ENCODE measurements at regions not wholly inside any gene's neighbourhood (a gene's known extent, or its start where the extent isn't known, plus 50 kb on each side); places are given as distances from the start of the nearest gene placed in this dataset.

DNA sequence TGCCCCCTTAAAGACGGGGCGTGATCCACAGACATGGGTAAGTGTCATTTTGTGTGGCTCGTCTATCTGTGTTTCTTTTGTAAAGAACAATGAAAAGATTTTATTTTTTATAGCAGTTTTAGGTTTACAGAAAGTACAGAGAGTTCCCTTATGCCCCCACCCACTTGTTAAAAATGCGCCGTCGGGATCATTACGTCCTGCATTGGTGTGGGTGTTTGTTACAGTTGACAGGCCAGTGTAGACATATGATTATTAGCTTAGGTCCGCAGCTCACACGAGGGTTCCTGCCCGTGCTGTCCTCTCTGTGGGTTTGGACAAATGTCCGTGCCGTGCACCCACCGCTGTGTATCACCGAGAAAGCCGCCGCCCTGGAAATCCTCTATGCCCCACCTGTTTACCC lies 50.5 kb downstream of the RGS12 start:
- no peak for DNase-seq

DNA sequence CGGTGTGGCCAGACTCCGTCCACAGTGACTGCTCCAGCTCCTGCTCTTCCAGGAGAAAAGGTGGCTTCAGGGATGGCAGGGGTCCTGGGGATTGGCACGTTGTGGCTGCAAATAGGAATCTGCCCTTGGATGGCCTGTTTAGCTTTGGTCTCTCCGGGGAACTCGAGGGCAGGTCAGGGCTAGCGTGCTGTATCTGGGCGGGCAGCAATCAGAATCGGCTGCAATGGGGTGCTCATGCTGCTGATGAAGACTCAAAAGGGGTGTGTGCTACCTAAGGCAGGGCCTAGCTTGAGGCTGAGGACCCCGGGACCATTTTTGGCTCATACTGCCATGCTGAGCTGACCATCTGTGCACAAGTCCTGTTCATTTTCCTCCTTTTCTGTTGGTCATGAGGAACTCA lies 51.3 kb downstream of the RGS12 start:
- DNase-seq = no peak

DNA sequence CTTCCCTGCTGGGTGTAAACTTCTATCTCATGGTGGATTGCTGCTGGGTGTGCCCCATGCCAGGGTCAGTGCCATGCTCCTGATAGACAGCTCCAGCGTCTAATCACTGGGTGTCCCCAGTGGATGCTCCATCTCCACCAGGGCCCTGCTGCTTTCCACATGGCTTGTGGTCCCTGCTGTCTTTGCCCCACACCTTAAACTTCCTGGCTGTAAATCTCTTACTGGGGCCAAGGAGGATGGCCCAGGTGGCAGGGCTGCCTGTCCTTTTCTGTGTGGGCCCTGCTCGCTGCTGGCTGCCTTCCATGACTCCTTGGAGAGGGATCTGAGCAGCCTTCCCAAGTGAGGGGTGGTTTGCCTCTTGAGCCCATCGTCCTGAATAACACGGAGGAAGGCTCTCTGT lies 51.8 kb downstream of the RGS12 start:
- DNase-seq = no peak

DNA sequence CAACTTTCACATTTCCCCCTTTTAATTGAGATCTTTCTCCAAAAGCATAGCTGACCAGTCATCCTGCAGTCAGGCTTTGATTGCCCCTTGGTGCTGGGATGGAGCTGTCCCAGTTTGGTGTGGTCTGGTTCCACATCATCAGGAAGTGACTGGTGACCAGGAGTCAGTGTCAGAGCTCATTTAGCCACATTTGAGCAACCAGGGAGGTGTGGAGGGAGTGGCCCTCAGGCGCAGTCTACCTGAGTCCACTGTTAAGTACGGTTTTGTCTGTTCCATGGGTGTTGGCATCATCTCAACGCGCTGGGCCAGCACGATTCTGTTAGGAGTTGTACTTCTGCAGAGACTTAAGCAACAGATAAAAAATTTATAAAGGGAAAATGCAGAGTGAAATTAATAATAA lies 52.6 kb downstream of the RGS12 start:
- no peak for DNase-seq

DNA sequence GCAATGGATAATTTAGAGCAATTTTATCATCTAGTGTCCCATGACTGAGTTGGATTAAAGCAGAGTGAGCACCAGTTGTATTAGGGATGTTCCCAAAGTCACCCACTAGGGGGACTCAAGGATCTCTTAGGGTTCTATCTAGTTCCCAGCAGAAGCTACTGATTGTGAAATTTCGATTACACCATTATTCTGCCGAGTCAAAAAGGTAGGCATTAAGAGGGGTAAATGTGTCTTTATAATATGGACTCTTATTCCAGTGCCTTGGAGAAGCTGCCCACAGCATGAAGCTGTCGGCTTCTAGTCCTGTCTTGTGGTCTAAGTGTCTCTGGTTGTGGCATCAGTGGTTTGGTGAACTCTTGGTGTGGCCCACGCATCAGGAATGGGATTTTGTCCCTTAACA lies 53.3 kb downstream of the RGS12 start:
- DNase-seq = peak; percentile 27

DNA sequence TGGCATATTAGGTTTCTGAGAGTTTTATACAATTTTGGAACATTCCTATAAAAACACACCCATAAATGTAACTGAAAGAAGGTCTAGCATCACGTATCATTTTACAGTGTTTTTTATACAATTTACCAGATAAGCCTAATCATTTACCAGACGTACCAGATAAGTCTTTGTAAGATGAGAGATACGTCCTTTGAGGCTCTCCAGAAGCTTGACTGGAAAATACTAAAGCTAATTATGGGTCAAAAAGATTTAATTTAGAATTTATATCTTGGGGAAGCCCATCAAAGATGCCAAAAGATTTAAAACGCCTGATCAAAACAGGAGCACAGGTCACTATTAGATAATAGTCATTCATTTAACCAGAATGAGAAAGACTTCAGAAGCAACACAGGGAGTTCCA lies 55.0 kb downstream of the RGS12 start:
- no peak for DNase-seq

DNA sequence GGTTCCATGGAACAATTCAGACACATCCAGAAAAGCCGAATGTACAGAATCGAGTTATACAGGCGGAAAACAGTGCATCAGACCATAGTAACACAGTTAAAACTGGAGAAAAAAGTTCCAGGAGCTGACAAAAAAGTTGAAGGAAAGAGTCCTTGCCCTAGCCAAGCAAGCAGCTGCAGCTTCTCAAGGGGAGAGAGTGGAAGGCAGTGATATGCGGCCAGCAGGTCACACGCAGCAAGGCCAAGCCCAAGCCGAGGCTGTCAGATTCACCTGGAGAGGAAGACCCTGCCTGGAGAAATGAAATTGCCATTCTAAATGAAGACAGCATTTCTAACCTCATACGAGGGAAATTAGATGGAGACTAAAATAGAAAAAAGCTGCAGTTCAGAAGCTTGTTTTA lies 55.8 kb downstream of the RGS12 start:
- no peak for DNase-seq

DNA sequence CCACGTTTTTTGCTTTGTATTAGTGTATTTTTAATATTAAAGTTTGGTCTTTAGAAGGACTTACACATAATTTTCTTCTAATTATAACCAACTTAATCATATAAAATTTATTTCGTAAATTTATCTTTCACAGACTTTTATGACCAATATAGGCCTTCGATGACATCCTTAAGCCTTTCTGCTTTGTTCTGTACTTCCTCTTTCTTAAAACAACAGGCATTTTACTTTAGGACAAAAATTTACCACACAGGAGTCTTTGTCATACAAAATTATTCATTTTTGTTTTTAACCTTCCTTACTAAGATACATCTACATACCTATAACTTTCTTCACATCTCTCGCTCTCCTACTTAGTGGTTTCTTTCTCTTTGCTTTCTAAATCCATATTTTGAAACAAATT lies 56.3 kb downstream of the RGS12 start:
- no peak for DNase-seq

DNA sequence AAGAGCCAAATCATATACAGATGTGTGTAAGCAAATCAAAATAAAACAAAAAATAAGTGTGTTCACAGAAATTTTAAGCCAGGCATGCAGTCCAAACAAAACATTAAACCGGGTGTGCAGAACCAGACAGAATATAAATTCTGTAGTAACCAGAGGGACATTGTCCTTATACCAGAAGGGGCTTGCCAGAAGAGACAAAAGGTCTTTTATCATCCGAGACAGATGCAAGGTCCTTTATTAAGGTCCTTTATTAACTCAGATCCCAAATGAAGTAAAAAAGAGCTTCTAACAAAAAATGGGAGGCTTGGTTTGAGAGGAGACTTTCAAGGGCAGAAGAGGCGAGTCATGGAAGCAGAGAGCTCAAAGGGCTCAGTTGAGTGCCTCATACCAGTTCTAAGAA lies 59.2 kb downstream of the RGS12 start:
- DNase-seq = no peak

DNA sequence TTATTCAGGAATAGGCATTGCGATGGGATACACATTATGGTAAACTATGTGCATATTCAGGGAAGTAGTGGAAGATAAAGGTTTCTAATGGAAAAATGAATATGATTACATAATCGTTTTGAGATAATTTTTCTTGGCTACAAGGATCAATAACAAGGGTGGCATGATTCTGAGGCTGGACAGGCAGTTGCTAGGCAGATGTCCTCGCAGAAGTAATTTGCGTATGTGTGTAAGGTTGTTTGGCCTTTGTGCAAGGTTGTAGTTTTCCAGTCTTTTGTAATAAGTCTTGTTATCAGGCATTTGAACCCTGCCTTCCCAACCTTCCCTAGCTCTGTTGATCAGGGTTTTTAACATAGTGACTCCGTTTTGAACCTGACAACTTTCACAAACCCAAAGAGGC lies 59.7 kb downstream of the RGS12 start:
- DNase-seq = no peak

DNA sequence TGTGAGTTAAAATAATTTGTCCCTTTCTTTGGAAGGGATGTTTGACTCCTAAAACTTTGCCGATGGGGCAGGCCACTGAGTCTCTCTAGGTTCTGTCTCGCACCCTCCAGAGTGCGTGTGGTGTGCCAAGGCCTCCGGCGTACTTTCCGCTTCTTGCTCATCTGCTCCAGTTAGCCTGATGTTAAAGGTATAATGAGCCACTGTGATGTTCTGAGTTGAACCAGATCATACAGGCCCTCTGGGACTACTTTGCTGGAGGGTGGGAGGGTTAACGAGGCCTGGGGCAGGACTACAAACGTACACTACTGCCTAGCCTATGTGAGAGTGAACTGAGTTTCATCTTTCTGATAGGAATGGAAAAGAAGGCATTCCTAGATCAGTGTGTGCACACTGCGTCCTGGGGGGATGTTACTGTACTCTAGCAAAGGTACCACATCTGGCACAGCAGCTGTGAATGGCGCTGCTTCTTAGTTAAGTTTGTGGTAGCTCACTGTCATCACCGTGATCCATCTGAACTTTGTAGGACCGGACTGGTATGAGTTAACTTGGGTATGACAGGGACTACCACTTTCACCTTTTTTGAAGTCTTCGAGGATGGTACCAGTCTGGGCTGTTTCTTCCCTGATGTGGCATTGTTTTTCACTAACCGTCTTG lies 60.2 kb downstream of the RGS12 start:
- no peak for DNase-seq

DNA sequence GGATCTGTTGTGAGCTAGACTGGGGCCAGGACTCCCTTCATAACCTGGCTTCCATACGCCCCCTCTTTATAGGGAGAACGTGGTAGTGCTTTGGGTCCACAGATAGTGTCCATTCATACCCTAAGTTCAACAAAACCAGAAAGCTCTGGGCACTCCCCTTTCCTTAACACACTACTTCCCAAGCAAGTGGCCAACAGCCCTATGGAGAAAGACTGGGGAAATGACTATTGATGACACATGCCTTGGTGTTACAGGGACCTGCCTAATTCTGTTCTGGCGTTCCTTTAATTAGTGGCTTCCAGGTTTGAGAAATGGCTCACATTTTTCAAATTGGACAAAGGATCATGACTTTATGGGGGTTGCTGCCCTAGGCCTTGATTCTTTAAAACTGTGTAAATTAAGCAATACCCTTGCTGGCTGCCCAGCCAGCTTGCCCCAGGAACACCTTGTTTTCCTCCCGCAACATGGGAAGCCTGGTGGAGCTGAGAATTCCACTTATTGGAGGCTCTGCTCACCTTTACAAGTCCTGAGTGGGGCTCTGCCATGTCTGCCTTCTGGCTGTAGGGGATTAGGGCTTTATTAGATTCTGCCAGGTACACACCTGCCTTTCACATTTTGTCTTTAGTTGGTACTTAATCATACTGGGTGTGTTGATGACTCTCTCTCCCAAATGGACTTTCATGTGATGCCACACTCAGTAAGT lies 61.1 kb downstream of the RGS12 start:
- no peak for DNase-seq

DNA sequence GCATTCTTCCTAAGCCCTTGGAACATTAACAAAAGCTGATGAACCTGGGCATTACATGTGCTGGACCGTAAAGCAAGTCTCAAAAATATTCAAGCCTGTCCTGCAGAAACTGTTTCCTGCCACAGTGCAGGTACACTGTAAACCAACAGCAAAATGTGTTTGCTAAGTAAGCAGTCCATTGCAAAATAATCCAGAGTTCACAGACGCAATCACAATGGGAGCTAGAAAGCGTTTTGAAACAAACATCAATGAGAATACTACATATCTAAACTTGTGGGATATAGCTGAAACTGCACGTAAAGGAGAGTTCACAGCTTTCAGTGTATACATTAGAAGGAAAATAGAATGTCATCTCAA lies 61.6 kb downstream of the RGS12 start:
- DNase-seq = no peak

DNA sequence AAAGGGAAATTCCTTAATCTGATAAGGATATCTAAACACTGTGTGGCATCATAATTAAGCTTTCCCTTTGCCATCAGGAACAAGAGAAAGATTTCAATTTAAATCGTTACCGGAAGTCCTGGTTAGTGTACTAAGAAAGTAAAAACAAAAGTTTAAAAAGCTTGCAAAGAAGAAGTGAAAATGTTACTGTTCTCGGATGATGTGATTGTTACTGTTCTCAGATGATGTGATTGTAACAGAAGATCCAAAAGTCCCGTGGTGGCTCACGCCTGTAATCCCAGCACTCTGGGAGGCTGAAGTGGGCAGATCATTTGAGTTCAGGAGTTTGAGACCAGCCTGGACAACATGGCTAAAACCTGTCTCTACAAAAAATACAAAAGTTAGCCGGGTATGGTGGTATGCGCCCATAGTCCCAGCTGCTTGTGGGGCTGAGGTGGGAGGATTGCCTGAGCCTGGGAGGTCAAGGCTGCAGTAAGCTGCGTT lies 62.5 kb downstream of the RGS12 start:
- DNase-seq = no peak

DNA sequence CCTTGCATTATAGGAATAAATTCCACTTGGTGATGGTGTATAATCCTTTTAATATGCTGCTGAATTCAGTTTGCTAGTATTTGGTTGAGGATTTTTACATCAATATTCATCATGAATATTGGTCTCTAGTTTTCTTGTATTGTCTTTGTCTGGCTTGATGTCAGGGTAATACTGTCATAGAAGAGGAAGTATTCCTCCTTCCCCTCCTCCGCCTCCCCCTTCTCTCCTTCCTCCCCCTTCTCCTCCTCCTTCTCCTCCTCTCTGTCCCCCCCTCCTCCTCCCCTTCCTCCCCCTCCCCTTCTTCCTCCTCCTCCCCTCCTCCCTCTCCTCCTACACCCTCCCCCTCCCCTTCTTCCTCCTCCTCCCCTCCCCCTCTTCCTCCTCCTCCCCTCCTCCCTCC lies 65.8 kb downstream of the RGS12 start:
- no peak for DNase-seq

DNA sequence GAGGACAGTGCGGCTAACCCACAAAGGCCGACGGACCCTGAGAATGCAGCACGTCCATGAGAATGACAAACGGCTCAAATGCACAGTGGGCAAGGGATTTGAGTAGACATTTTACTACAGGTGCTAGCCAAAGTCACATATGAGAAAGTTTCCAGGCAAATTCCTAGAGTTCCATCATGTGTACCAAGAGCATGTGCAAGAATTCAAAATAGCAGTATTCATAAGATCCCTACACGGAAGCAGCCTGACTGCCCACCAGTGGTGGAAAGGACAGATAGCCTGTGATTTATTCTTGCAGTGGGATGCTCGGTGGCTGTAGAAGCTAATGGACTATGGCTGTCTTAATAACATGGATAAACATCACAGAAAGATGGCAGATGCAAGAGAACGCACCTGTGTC lies 68.0 kb downstream of the RGS12 start:
- no peak for DNase-seq

DNA sequence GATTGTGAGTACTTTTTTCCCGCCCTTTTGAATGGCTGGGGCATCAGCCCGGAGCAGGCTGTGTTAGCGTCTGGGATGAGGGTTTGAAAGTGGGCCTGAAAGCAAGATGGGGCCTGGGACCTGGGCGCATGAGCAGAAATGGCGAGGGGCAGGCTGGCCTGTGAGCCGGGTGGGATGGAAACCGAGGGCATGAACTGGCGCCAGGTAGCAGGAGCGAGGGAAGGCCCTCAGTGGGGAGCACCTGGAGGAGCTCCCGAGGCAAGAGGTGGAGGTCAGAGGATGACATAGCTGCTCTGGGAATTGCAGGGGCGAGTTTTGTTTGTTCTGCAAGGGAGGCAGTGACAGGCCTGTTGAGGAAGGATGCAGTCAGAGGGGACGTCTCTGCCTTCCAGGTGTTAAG lies 68.6 kb downstream of the RGS12 start:
- DNase-seq = no peak

DNA sequence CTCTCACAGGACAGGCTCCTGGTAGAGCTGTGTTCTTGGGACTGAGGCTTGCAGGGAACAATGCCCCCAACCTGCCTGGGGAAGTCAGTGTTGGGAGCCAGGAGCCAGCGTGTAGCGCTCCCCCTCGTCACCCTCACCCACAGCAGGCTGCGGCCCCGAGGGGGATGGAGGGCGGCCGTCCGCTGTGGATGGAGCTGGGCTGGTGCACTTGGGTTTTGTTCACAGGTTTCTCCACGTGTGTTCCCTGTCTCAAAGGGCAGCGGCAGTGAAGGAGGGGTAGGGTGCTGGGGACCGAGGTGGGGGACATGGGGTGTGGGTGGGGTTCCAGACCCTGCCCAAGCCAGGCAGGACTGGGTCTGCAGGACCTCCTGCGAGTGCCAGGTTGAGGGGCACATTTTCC lies 69.1 kb downstream of the RGS12 start:
- no peak for DNase-seq

DNA sequence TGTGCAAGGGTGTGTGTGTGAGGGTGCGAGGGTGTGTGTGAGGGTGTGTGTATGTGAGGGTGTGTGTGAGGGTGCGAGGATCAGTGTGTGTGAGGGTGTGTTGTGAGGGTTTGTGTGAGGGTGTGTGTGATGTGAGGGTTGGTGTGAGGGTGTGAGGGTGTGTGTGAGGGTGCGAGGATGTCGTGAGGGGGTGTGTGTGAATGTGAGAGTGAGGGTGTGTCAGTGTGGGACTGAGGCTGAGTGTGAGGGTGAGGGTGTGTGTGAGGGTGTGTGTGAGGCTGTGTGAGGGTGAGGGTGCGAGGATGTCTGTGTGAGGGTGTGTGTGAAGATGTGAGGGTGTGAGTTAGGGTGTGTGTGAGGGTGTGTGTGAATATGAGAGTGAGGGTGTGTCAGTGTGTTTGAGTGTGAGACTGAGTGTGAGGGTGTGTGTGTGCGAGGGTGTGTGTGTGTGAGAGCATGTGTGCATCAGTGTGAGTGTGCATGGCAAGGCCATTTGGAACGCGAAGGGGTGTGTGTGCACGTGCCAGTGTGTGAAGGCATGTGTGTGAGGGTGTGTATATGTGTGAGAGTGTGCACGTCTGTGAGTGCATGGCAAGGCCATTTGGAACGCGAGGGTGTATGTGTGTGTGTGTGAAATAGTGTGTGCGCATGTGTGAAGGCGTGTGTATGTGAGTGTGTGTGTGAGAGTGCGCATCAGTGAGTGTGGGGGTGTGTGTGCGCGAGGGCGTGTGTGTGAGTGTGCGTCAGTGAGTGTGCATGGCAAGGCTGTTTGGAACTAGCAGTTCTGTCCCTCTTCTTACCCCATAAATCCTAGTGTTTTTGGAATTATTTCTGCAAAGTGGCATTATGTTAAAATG lies 69.8 kb downstream of the RGS12 start:
- no peak for DNase-seq

DNA sequence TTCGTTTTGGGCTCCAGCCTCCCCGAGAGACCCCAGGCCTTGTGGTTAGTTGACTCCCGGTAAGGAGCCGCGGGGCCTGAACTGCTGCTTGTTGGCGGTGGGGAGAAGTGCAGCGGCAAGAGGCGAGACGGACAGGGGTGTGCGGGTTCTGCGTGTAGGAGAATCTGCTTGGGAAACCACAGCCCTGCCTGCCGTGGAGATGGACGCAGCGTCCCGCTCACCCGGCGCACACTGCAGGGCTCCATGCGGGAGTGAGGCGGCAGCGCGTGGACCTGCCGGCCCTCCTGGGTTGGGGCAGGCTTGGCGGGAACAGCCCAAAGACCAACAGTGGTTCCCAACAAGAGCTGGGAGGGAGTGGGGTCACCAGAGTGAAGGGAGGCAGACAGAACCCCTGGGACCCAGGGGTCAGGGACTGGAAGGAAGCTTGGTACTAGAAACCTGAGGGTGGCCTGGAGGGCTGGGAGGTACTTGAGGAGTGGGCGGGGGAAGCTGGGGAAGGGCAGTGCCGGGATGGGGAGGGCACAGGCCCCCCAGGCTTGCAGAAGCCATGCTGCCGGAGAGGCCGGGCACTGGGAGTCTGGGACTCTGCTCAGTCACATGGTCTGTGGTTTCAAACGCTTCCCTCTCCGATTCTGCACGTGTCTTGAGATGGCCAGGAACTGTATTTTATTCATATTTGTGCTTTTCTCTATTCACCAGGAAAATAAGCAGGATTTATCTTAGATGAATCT lies 70.8 kb downstream of the RGS12 start:
- DNase-seq = no peak

DNA sequence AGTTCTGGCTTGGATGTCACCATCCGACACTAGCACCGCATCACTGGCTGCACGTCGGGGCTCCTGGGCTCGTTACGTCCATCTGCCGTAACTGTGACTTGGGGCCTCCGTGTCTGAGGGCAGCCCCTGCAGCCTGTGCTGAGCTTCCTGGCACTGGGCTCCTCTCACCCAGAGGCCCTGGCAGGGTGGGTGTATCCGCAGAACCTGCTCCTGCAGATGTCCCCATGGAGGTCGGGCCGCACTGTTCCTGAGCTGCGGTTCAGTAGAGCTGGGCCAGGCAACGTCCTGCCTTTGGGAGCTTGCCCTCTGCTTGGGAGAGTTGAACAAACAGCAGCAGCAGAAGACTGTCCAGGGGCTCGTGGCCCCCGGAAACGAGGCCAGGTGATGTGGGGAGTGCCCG lies 71.4 kb downstream of the RGS12 start:
- DNase-seq = peak; percentile 28

DNA sequence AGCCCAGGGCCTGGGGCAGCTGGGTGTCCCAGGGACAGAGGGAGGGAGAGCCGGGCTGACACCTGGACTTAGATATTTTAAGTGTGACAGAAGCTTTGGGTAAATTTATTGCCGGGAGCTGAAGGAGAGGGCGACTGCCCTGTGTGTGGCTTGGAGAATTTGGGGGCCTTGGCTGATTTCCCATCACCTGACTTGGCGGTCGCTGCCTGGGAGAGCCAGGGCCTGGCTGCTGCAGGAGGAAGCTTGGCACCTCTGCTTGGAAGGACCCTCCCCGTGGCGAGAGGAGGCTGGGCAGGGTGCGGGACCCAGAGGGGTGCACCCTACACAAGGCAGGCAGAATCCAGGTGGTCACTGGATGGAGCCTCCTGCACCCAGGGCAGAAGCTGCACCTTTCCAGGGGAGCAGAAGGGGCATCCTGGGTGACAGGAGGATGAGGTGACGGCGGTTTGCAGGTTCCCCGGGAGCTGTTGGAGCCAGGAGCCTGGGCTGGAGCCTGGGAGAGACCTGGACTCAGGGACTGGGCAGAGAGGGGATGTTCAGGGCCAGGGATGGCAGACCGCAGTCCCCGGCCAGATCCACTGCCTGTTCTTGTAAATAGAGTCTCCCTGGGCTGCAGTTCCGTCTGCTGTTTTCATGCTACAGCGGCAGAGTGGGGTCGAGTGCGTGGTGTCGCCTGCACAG lies 72.0 kb downstream of the RGS12 start:
- peak; percentile 32 for DNase-seq

DNA sequence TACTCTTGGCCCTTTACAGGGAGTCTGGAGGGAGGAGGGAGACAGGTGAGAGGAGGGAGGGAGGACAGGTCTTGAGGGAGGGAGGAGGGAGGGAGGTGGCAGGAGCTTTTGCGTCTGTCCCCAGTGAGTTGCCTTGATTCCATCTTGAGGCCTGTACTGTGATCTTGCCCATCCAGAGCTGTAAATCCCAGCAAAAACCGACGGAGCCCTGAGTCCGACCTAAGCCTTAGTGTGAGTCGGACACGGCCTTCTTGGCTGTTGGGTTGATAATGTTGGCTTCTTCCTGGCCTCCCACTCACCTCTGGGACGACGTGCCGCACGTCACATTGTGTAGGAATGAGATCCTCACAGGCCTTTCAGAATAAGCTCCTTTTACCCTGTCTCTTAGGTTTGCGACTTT lies 72.5 kb downstream of the RGS12 start:
- DNase-seq = no peak

Data from DMS79 treated with DMSO at 0.1 percent for 48 hours (cell line).